NCI-H1417 (cell line): ENCODE measurements at regions not wholly inside any gene's neighbourhood (a gene's known extent, or its start where the extent isn't known, plus 50 kb on each side); places are given as distances from the start of the nearest gene placed in this dataset.
A peak's percentile ranks its signal among the peaks of the same experiment; 100 is the strongest.
"Not testable (repeated sequence)": the region's sequence is repeated elsewhere in the genome, so short reads cannot be mapped to it uniquely, and the experiment has no call there.

Experiments used
- DNase-seq, 3 experiments: peaks; one replicate each; lab custom pipeline; 2025; lab: John Stamatoyannopoulos, UW

- DNase-seq, result no peak
Measured at GRCh38 chr6:68059899-68060298, 575.2 kb upstream of the ADGRB3 start.

GRCh38 chr6:68059261-68059660, 575.8 kb upstream of the ADGRB3 start:
- no peak for DNase-seq

DNA sequence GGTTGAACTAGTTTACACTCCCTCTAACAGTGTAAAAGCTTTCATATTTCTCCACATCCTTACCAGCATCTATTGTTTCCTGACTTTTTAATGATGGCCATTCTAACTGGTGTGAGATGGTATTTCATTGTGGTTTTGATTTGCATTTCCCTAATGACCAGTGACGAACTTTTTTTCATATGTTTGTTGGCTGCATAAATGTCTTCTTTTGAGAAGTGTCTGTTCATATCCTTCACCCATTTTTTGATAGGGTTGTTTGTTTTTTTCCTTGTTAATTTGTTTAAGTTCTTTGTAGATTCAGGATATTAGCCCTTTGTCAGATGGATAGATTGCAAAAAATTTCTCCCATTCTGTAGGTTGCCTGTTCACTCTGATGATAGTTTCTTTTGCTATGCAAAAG, 578.5 kb upstream of the ADGRB3 start:
- DNase-seq, result not testable (repeated sequence)

GRCh38 chr6:68054756-68055155, 580.3 kb upstream of the ADGRB3 start:
- no peak for DNase-seq

DNA sequence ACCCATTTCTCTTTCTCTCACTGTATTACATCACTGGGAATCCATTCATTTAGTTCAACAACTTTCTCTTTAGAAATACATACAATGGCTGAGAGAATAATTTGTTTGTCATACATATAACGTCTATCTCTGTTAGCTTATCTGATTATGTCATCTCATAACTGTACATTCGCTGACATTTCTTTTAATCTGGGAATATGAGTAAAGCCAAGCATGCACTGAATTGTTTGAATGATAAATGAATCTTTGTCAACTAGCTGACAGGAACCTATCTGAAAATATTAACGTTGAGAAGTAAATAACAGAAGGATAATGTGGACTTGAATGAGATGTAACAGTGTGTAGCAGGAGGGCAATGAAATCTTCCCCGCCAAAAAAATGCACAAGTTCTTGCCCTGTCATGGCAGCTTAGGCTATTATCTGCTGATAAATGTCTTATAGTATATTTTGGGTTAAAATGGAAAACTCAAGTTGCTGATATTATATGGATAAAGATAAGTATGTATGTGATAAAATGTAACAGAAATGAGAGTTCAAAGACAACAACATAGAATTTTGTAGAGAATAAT, 581.2 kb upstream of the ADGRB3 start:
- no peak for DNase-seq

DNA sequence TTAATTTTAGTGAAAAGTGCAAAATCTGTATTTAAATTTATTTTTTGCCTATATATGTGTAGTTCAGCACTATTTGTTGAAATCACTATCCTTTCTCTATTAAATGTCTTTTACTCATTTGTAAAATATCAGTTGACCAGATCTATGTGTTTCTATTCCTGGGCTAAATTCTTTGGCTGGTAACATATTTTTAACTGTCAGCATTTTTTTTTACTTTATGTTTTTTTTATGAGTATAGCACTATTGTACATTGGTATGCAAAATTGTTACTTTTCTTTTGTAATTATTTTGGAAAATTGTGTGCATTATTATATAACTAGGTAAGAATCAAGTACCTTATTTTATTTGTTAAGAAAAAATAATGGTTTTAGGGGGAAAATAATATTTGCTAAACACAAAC, 582.8 kb upstream of the ADGRB3 start:
- no peak for DNase-seq

GRCh38 chr6:68049562-68049961, 585.5 kb upstream of the ADGRB3 start:
- no peak for DNase-seq

- DNase-seq, result no peak
Measured at GRCh38 chr6:68046756-68047155, 588.3 kb upstream of the ADGRB3 start.

DNA sequence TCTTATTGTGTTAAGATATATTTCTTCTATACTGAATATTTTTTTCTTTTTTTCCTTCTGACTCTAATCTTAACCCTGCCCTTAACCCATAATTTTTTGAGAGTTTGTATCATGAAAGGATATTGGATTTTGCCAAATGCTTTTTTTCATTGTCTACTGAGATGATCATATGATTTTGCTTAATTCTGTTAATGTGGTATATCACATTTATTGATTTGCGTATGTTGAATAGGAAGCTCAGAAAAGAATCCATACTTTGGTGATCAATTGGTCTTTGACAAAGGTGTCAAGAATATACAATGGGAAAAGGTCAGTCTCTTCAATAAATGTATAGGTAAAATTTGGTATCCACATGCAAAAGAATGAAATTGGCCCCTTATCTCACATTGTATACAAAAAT, 588.8 kb upstream of the ADGRB3 start:
- DNase-seq, result no peak

DNA sequence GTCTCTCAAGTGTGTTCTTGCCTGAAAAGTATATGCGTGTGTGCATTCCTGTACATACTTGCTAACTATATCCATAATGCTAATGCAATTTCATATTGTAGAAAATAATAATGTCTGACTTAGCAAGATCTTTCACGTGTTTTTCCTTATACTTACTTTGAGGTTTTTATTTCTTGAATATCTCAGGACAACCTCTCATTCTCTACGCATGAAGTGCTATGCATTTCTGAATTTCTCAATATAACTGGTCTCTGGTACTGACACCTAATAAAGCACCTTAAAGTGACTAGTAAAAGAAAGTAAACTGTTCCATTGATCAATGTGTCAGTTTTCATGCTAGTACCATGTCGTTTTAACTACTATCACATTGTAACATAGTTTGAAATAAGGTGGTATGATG, 589.9 kb upstream of the ADGRB3 start:
- no peak for DNase-seq

- DNase-seq, result peak in 1 of 3 experiments; percentile 6
Measured at GRCh38 chr6:68044264-68044663, 590.8 kb upstream of the ADGRB3 start.

- DNase-seq, result no peak
Measured at GRCh38 chr6:68043122-68043398, 592.0 kb upstream of the ADGRB3 start.

- DNase-seq, result no peak
Measured at GRCh38 chr6:68042339-68043121, 592.6 kb upstream of the ADGRB3 start.

DNA sequence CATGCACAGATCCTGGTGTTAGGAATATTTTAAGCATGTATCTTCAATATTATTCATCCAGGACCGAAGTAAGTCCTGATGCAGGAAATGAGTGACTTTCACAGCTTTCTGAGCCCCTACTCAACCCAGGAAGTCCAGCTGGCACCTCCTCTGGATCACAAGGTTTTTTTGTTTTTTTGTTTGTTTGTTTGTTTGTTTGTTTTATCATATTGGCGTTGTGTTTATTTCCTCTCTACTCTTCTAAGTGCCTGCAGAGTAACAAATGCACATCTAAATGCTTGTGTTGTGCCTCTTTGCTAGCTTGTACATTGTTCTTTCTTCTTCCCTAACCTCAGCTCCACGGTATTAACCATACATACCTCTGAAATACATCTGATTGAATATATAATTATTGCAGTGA, 594.3 kb upstream of the ADGRB3 start:
- no peak for DNase-seq

GRCh38 chr6:68040312-68040778, 594.7 kb upstream of the ADGRB3 start:
- DNase-seq, result no peak

DNA sequence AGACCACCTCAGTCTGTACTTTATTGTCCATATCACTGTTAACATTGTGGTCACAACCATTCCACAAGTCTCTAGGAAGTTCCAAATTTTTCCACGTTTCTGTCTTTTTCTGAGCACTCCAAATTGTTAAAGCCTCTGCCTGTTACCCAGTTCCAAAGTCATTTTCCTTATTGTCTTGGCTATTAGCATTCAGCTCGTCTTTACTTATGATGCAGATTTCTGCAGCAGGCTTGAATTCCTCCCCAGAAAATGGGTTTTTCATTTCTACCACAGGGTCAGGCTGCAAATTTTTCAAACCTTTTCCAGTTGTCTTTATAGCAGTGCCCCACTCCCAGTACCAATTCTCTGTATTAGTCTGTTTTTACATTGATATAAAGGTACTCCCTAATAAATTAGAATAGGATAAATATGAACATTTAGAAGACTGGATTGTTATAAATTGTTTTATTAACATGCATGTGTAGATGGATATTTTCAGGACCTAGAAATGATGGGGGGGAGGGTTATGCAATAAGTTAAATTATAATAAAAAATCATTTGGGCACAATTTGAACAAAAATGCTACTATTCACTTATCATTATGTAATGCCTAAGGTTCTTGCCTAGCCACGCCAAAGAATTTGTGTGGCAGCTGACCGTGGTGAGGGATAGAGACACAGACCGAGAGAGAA, 595.3 kb upstream of the ADGRB3 start:
- no peak for DNase-seq

DNA sequence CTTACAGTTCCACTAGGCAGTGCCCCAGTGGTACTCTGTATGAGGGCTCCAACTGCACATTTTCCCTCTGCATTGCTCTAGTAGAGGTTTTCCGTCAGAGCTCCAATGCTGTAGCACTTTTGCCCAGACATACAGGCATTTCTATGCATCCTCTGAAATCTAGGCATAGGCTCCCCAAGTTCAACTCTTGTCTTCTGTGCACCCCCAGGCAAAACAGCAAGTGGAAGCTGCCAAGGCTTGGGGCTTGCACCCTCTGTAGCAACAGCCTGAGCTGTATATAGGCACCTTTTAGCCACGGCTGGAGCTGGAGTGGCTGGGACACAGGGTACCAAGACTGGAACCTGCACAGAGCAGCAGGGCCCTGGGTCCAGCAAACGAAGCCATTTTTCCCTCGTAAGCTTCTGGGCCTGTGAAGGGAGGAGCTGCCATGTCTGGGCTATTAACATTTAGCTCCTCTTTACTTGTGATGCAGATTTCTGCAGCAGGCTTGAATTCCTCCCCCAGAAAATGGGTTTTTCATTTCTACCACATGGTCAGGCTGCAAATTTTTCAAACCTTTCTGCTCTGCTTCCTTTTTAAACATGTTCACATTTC, 596.2 kb upstream of the ADGRB3 start:
- DNase-seq, result no peak

GRCh38 chr6:68032217-68032616, 602.9 kb upstream of the ADGRB3 start:
- no peak for DNase-seq

- DNase-seq, result no peak
Measured at GRCh38 chr6:68031054-68031453, 604.0 kb upstream of the ADGRB3 start.

DNA sequence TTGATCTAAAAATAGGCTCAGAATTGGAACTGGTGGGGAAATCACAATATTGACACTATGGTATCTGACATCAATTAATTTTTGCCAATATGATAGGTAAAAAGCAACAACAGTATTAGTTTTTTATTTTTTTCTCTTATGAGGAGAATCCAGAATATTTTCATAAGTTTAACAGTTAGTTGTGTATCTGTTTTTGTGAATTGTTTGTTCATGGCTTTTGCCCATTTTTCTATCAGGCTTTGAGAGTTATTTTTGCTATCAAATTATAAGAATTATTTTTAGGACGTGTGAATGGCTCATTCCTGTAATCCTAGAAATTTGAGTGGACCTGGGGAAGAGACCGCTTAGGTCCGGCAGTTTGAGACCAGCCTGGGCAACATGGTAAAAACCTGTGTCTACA, 608.6 kb upstream of the ADGRB3 start:
- DNase-seq, result no peak

- DNase-seq, result no peak
Measured at GRCh38 chr6:68025764-68026163, 609.3 kb upstream of the ADGRB3 start.

DNA sequence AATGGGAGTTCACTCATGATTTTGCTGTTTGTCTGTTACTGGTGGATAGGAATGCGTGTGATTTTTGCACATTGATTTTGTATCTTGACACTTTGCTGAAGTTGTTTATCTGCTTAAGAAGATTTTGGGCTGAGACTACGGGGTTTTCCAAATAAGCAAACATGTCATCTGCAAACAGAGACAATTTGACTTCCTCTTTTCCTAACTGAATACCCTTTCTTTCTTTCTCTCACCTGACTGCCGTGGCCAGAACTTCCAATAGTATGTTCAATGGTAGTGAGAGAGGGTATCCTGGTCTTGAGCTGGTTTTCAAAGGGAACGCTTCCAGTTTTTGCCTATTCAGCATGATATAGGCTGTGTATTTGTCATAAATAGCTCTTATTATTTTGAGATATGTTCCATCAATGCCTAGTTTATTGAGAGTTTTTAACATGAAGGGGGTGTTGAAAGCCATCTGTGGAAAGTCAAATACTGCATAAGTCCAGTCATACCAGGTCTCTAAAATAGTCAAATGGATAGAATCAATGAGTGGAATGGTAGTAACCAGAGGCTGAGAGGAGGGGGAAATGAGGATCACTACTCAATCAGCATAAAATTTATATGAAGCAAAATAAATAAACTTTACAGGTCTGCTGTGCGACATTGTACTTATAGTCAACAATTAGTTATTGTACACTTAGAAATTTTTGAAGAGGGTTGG, 610.4 kb upstream of the ADGRB3 start:
- DNase-seq, result no peak
